ENCODE measurements at regions not wholly inside any gene's neighbourhood (a gene's known extent, or its start where the extent isn't known, plus 50 kb on each side); places are given as distances from the start of the nearest gene placed in this dataset.
"Not testable (repeated sequence)": the region's sequence is repeated elsewhere in the genome, so short reads cannot be mapped to it uniquely, and the experiment has no call there.

DNA sequence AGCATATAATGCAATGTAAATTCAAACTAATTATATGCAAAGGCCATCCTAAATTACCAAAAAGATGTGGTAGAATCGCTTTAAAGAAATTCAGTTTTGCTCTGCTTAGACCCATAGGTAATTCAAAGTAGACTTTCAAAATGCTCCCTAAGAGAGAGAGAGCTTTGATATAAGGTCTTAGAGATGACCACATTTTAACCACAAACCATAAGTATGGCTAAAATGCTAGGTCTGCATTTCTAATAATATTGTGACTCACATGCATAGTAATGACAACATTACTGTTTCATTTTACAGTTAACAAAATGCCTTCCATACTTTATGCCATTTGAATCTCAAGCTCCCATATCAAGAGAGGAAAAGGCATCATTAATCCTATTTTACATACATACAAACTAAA lies 144.5 kb downstream of the RAD51AP2 start:
- TF ChIP-seq, protein P1, sequence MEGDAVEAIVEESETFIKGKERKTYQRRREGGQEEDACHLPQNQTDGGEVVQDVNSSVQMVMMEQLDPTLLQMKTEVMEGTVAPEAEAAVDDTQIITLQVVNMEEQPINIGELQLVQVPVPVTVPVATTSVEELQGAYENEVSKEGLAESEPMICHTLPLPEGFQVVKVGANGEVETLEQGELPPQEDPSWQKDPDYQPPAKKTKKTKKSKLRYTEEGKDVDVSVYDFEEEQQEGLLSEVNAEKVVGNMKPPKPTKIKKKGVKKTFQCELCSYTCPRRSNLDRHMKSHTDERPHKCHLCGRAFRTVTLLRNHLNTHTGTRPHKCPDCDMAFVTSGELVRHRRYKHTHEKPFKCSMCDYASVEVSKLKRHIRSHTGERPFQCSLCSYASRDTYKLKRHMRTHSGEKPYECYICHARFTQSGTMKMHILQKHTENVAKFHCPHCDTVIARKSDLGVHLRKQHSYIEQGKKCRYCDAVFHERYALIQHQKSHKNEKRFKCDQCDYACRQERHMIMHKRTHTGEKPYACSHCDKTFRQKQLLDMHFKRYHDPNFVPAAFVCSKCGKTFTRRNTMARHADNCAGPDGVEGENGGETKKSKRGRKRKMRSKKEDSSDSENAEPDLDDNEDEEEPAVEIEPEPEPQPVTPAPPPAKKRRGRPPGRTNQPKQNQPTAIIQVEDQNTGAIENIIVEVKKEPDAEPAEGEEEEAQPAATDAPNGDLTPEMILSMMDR (IDR thresholded peaks at IDR 0.05; ENCODE audit: low read depth, low read length) = no peak
- no peak for DNase-seq (ENCODE audit: extremely low read depth, low read depth)

DNA sequence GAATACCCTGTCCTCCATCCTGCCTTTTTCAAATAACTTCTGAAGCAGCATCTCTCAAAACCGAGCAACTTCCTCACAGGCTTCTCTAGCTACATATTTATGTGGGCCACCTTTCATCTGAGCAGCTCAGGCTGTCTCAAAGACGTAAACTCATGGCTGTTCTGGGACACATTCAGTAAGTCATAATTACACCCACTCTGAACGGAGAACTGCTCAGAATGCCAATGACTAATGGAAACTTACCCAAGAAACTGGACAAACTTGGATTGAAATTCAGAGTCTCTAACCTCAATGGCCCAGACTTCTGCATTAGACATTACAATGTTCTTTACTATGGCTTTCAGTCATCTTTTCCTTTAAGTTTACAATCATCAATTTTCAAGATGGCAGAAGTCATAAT lies 145.2 kb downstream of the RAD51AP2 start:
- TF ChIP-seq, protein P1 (IDR thresholded peaks at IDR 0.05; ENCODE audit: low read depth, low read length) = no peak
- DNase-seq (ENCODE audit: extremely low read depth, low read depth) = no peak

DNA sequence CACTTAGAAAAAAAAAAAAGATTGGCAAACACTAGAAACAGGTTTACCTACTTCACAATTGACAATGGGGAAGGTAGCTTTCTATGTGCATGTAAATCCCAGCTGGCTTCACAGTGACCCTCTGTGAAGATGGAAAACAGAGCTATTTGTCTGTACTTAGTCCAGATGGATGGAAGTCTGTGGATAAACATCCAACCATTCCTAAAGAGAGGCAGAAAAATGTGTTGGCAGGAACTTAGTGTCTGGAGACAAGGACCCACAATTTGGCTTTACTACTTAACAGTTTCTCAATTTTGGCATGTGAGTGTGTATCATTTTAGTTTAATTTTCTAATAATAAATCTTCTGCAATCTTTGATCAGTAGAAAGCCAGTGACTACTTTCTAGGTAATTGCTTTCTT lies 154.4 kb downstream of the RAD51AP2 start:
- no peak for DNase-seq (ENCODE audit: extremely low read depth, low read depth)
- TF ChIP-seq, protein P1 (IDR thresholded peaks at IDR 0.05; ENCODE audit: low read depth, low read length) = no peak

DNA sequence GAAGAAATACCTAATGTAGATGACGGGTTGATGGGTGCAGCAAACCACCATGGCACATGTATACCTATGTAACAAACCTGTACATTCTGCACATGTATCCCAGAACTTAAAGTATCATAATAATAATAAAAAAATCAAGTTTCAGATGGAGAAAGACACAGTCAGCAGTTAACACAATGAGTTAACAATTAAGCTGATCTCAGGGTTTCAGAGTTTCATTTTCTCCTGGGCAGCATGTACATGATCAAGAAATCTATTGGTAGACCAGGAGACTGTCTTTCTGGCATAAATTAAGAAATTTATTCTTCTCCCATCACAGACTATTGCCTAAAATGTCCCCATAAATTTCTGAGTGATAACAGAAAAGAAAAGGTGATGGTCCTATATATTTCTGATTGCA lies 155.3 kb downstream of the RAD51AP2 start:
- TF ChIP-seq, protein P1 (IDR thresholded peaks at IDR 0.05; ENCODE audit: low read depth, low read length) = no peak
- no peak for DNase-seq (ENCODE audit: extremely low read depth, low read depth)

DNA sequence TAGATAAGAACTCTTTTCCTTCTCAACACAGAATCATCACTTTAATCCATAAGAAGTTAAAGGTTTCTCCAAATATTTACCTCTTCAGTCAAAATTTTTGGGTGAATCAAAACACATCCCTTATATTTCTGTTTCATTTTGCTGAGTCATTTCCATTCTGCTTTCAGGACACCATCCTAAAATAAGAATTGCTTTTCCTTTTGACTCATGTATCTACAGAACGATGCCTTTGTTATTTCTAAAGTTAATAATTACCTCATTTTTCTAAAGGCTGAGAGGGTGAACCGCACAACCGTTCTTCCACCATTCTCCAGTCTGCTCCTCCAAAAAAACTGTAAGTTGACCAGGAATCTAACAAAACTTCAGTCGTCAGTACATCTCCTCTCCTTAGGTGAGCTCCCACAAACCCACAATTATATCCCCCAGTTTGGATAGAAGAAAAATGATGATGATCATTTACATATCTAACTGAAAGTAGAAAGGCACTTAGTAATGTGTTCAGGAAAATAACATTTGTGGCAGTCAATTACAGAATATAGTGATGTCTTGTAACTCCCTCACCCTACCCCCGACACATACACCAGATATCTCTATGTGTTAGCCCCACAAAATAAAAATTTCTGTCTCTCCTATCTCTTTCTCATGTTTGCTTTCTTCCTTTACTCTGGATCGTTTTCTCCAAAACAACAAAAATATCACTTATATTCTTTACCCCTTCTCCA lies 162.5 kb downstream of the RAD51AP2 start:
- no peak for DNase-seq (ENCODE audit: extremely low read depth, low read depth)
- TF ChIP-seq, protein P1 (IDR thresholded peaks at IDR 0.05; ENCODE audit: low read depth, low read length) = no peak

DNA sequence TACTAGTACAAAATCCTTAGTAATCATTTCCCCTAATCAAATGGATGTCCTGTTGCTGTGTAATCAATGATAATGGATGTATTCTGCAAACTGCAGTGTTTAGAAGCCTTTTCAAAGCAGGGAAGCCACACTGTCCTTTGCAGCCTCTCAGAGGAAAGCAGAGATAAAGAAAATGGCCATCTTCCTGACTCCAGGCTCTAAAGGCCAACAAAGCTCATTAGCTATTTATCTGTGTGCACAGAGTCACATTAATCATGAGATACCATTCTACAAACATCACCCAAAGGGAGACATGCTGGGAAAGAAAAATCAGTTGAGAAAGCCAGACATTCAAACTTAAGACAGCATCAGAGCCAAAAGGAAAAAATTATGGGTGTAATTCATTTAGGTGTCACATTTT lies 165.0 kb downstream of the RAD51AP2 start:
- TF ChIP-seq, protein P1 (IDR thresholded peaks at IDR 0.05; ENCODE audit: low read depth, low read length) = no peak
- DNase-seq (ENCODE audit: extremely low read depth, low read depth) = no peak

DNA sequence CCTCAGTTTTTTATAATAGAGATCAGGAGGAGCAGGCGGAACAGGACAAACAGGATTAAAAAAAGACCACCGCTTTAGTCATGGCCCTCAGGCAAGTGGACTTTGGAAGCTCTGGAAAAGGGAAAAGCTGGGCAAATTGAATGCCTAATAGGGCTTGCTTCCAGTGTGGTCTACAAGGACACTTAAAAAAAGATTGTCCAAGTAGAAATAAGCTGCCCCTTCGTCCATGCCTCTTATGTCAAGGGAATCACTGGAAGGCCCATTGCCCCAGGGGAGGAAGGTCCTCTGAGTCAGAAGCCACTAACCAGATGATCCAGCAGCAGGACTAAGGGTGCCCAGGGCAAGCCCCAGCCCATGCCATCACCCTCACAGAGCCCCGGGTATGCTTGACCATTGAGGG lies 175.5 kb downstream of the RAD51AP2 start:
- DNase-seq (ENCODE audit: extremely low read depth, low read depth) = not testable (repeated sequence)

DNA sequence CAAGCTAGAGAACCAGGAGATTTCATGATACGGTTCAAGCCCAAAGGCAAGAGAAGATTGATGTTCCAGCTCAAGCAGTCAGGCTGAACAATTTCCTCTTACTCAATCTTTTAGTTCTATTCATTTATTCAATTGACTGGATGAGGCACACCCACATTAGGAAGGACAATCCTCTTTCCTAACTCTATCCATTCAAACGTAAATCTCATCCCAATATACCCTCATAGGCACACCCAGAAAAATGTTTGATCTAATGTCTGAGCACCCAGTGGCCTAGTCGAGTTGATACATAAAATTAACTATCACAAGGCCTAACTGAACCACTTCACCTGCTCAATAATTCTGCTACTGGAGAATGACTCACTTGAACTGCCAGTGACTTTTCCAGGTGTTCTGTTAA lies 180.7 kb downstream of the RAD51AP2 start:
- no peak for DNase-seq (ENCODE audit: extremely low read depth, low read depth)
- TF ChIP-seq, protein P1 (IDR thresholded peaks at IDR 0.05; ENCODE audit: low read depth, low read length) = no peak

Measured in AG09319 (cell line).